ENCODE measurements at regions not wholly inside any gene's neighbourhood (a gene's known extent, or its start where the extent isn't known, plus 50 kb on each side); places are given as distances from the start of the nearest gene placed in this dataset.

- H3K27me3 ChIP-seq: no peaks in the 10 kb centered on the region
- H3K4me3 ChIP-seq (ENCODE audit: low read depth, low read length): no peak overlapping the region
- no peaks in the 10 kb centered on the region for H3K9me3 ChIP-seq
- no peaks in the 10 kb centered on the region for H3K36me3 ChIP-seq
- peak; percentile 20 for DNase-seq
- no peak for TF ChIP-seq CTCF (IDR thresholded peaks at IDR 0.05; ENCODE audit: low read depth, low read length)
- peaks cover 52% of the 10 kb centered on the region for H3K4me1 ChIP-seq
Measured at GRCh38 chr10:78263521-78263988, 229.9 kb downstream of the RPS24 start.

GRCh38 chr10:78264361-78264760, 230.7 kb downstream of the RPS24 start:
- TF ChIP-seq CTCF (IDR thresholded peaks at IDR 0.05; ENCODE audit: low read depth, low read length): no peak
- Histone ChIP-seq H3K4me3 (ENCODE audit: low read depth, low read length) (no peak overlapping the region), H3K9me3 (no peaks in the 10 kb centered on the region), H3K4me1 (peaks cover 44% of the 10 kb centered on the region), H3K36me3 (no peaks in the 10 kb centered on the region), H3K27me3 (no peaks in the 10 kb centered on the region)
- no peak for DNase-seq

GRCh38 chr10:78266741-78267469, 233.2 kb downstream of the RPS24 start:
- no peak for TF ChIP-seq CTCF (IDR thresholded peaks at IDR 0.05; ENCODE audit: low read depth, low read length)
- DNase-seq: peak; percentile 40
- no peaks in the 10 kb centered on the region for H3K36me3 ChIP-seq
- H3K27me3 ChIP-seq: no peaks in the 10 kb centered on the region
- H3K4me3 ChIP-seq (ENCODE audit: low read depth, low read length): no peak overlapping the region
- peaks cover 23% of the 10 kb centered on the region for H3K4me1 ChIP-seq
- no peaks in the 10 kb centered on the region for H3K9me3 ChIP-seq

- H3K27me3 ChIP-seq: no peaks in the 10 kb centered on the region
- H3K4me3 ChIP-seq (ENCODE audit: low read depth, low read length): peak overlapping the region; percentile 7; the same call in 1 of the 2 replicates
- no peak for TF ChIP-seq CTCF (IDR thresholded peaks at IDR 0.05; ENCODE audit: low read depth, low read length)
- peak; percentile 28 for DNase-seq
- no peaks in the 10 kb centered on the region for H3K9me3 ChIP-seq
- H3K4me1 ChIP-seq: peaks cover 23% of the 10 kb centered on the region
- no peaks in the 10 kb centered on the region for H3K36me3 ChIP-seq
Measured at GRCh38 chr10:78267598-78267997, 233.9 kb downstream of the RPS24 start.

- no peak for TF ChIP-seq CTCF (IDR thresholded peaks at IDR 0.05; ENCODE audit: low read depth, low read length)
- no peaks in the 10 kb centered on the region for H3K9me3 ChIP-seq
Measured at GRCh38 chr10:78269060-78269459, 235.4 kb downstream of the RPS24 start.

GRCh38 chr10:78272329-78272728, 238.7 kb downstream of the RPS24 start:
- Histone ChIP-seq H3K27me3 (no peaks in the 10 kb centered on the region), H3K36me3 (no peaks in the 10 kb centered on the region), H3K4me1 (peaks cover 13% of the 10 kb centered on the region), H3K9me3 (no peaks in the 10 kb centered on the region), H3K4me3 (ENCODE audit: low read depth, low read length) (no peak overlapping the region)
- TF ChIP-seq CTCF (IDR thresholded peaks at IDR 0.05; ENCODE audit: low read depth, low read length): no peak
- no peak for DNase-seq

More at GRCh38 chr10:78269060-78269459, 235.4 kb downstream of the RPS24 start:
- Histone ChIP-seq H3K4me3 (ENCODE audit: low read depth, low read length) (no peak overlapping the region), H3K27me3 (no peaks in the 10 kb centered on the region), H3K4me1 (peaks cover 15% of the 10 kb centered on the region), H3K36me3 (no peaks in the 10 kb centered on the region)
- no peak for DNase-seq
